ENCODE measurements at regions not wholly inside any gene's neighbourhood (a gene's known extent, or its start where the extent isn't known, plus 50 kb on each side); places are given as distances from the start of the nearest gene placed in this dataset.
"Not testable (repeated sequence)": the region's sequence is repeated elsewhere in the genome, so short reads cannot be mapped to it uniquely, and the experiment has no call there.

GRCh38 chr3:124322309-124322880 is 330.5 kb upstream of the ROPN1 start:
- DNase-seq: no peak

DNA sequence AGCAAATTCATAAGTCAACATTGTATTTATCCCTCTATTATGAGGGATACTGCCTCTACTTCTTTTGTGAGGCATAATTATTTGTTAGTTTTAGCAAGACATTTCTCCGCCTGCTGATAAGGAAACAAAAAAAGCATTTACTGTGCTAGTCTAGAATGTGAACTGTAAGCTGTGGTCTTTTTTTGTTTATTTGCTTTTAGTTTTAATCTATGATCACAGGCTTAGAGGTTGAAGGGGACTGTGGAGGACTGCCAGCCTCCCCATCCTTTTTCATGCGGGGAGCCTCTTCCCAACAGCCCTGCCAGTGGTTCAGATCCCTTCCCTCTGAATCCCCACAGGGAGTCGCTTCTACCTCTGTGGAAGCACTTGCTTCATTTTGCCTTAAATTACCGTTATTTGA is 331.0 kb upstream of the ROPN1 start:
- DNase-seq: no peak

DNA sequence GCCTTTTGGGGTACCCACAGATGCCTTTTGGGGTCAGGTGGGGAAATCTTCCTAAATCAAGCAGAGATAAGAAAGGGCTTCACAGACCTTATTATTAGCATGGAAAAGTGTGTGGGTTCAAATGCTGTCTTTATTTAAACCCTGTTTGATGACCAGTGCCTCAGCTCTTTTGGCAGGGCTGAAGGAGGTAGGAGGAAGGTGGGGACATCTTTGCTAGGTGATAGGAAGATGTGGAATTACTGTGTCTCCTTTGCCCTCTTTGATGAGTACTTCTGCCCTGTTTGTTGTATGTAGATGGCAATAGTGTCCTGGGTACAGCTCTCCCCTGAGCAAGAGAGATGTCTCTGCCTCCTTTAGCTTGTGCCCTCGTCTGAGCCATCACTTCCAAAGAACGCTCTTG is 333.3 kb upstream of the ROPN1 start:
- DNase-seq: no peak

- no peak for DNase-seq
Observed at GRCh38 chr3:124329723-124330122, 337.8 kb upstream of the ROPN1 start.

GRCh38 chr3:124333931-124334640 is 342.2 kb upstream of the ROPN1 start:
- no peak for DNase-seq

DNA sequence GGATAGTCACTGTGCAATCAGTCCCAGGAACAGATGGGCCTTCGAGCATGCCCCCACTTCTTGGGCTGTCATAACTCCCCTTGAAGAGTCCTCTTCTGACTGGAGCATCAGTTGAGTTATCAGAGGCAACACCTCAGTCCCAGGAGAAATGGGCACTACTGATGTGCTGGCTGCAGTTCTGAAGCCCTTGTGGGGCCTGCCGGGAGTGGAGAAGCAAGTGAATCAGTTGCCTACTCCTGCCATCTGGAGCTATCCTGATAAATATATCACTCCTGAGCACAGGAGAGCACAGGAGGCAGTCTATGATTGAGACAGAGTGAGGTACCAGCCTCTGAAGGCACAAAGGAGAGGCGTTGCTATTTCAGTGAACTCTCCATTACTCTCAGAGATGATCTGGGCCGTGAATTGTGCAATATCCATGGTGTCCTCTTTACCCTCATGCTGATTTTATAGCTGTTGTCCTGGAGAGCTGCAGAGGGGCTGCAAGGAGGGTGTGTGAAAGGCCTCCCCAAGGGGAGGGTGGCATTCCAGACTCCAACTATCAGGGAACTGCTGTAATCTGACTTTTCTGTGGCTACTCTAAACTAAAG is 344.2 kb upstream of the ROPN1 start:
- DNase-seq: no peak

DNA sequence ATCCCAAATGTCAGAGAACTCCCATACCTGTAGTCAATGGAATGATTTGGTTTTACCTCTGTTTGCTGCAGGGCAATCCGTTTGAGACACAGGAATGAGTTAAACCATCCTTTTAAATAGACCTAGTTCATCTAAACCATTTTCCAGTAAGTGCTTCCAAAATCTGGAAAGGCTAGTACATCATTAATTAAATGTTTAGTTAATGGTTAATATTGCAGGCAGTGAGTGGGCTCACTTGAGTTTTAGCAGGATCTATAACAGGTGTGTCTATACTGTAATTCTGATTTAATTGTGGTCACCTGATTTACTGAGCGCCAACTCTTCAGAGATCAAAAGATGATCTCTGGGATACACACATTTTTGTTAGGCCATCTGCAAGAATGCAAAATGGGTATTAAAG is 353.9 kb upstream of the ROPN1 start:
- no peak for DNase-seq

DNA sequence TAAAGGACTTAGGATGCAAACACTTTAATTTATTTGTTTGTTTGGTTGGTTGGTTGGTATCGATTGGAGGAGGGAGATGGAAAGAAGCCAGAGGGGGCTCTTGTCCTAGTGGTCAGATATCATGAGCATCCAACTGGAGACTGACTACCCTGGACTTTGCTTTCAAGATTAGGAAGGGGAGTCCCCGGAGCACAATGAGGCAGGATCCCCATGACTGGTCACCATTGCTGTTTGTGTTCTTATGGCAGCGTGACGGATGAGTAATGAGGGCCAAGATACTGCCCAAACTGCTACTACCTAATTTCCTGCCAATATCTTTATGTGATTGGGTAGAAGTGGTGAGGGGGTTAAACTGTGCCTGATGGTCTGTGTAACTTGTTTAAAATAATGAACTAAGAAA is 354.6 kb upstream of the ROPN1 start:
- DNase-seq: no peak

GRCh38 chr3:124347418-124347817 is 355.5 kb upstream of the ROPN1 start:
- no peak for DNase-seq

DNA sequence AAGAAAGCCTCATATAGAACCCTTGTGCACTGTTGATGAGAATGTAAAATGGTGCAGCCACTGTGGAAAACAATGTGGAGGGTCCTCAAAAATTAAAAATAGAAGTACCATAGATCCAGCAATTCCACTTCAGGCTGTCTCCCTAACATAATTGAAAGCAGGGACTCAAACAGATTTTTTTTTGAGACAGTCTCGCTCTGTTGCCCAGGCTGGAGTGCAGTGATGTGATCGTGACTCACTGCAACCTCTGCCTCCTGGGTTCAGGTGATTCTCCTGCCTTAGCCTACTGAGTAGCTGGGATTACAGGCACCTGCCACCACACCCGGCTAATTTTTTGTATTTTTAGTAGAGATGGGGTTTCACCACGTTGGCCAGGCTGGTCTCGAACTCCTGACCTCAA is 356.6 kb upstream of the ROPN1 start:
- not testable (repeated sequence) for DNase-seq

GRCh38 chr3:124351430-124352148 is 359.7 kb upstream of the ROPN1 start:
- DNase-seq: no peak

GRCh38 chr3:124352149-124352539 is 360.2 kb upstream of the ROPN1 start:
- DNase-seq: no peak

DNA sequence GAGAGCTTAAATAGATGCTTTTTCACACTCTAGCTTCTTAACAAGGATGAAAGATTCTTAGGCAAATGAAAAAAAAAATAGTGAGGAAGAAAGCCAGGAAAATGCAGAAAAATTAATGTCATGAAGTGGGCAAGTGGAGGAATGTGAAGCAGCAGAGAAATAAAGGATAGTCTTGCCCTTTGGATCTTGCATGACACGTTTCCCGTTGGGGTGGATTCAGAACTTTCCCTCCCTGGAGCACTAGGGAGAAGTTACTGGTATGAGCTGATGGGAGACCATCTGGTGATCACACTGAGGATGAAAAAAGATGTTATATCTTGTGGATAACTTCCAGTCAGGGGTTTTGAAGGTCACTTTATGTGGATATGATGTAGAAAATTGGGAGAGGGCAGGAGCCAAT is 361.8 kb upstream of the ROPN1 start:
- DNase-seq: no peak

DNA sequence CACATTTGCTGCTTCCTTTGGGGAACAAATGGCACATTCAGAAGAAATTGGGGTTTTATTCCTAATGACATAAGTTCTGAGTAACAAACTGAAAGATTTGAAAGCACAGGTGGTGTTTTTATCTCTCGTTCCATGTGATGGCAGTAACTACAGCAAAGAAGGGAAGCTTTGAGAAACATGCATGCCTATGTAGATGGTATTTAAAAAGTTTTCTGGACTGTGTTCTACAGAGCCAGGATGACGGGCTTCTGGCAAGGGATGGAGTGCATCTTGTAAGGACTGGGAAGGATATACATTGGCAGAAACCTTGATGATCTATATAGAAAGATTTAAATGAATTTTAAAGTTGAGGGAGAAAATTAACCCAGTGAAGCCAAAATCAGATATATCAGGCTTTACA is 362.2 kb upstream of the ROPN1 start:
- DNase-seq: no peak

DNA sequence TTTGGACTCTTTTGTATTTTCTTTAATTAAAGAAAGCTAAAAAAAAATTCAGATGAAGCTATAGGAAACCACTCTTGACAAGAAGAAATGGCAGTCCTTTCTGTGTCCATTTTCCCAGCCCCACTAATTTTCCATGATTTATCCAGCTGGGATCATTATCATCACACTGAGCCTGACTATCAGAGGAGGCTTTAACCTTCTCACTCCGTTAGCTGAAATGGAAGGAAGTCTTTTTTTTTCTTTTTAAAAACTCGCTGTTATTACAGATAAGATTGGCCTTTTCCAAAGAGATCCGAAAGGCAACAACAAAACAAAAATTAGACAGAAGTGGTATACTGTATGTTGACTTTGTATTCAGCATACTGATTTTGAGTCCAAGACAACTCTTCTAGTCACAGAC is 366.2 kb upstream of the ROPN1 start:
- DNase-seq: no peak

DNA sequence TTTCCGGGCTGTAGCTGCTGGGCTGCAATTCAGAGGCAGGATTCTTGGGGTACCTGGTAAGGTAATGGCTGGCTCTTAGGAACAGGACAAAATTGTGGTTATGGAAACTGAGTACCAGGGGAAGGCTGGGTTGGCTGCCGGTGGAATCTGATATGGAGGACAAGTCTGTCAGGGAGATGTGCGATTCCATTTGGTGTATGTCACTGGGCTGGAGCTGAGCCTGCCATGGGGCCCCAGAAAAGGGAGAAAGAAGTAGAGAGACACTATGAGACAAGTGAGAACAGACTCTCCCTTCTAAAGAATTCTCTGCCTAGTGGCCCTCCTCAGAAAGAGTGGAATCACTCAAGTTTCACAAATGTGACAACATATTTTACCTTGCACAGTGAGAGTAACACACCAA is 368.2 kb upstream of the ROPN1 start:
- DNase-seq: no peak

GRCh38 chr3:124360563-124360962 is 368.6 kb upstream of the ROPN1 start:
- DNase-seq: no peak

GRCh38 chr3:124361566-124361965 is 368.7 kb upstream of the UMPS start:
- no peak for DNase-seq

DNA sequence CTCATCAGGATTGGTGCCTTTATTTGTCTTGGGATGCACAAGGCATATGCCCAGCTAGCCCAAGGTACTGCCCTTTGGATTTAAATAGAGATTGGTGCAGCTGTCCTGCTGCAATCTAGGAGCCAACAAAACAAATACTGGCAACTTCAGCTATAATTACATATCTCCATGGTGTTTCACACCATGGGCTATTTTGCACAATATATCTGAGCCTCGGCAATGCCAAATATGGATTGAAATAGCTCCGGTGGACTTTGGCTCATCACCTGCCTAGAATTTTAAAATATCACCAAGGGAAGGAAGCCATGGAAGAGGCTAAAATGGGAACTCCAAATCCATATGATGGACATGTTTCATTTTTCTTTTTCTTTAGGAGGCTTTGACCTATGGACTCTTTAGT is 367.8 kb upstream of the UMPS start:
- DNase-seq: no peak

DNA sequence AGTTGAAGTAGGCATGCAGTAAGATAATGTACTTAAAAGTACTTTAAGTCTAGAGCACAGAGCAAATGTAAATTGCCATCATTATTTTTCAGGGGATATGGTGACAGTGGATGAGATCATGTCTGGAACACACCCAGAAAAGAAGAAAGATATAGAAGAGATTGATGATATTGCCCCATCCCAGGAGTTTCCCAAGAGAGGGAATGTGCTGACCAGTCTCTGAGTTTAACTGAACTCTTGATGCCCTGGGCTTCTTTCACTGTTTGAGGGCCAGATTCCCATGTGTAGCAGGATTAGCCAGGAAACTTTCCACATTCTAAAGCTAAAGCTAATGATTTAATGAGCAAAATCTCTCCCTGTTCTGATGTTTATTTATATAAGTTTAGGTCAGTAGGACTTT is 366.8 kb upstream of the UMPS start:
- no peak for DNase-seq

GRCh38 chr3:124364317-124365020 is 365.8 kb upstream of the UMPS start:
- DNase-seq: no peak

DNA sequence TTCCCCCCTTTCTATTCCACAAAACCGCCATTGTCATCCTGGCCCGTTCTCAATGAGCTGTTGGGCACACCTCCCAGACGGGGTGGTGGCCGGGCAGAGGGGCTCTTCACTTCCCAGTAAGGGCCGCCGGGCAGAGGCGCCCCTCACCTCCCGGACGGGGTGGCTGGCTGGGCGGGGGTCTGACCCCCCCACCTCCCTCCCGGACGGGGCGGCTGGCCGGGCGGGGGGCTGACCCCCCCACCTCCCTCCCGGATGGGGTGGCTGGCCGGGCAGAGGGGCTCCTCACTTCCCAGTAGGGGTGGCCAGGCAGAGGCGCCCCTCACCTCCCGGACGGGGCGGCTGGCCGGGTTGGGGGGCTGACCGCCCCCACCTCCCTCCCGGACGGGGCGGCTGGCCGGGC is 363.6 kb upstream of the UMPS start:
- DNase-seq: not testable (repeated sequence)

GRCh38 chr3:124372775-124373174 is 357.5 kb upstream of the UMPS start:
- no peak for DNase-seq

All from activated CD8-positive, alpha-beta memory T cell treated with anti-CD3 and anti-CD28 coated beads, Interleukin-2, amount 50 U/mL, for 4 hours (primary cell).